Mucosa of rectum (tissue), 2 donors: ENCODE measurements at regions not wholly inside any gene's neighbourhood (a gene's known extent, or its start where the extent isn't known, plus 50 kb on each side); places are given as distances from the start of the nearest gene placed in this dataset.

Experiments used
- H3K27ac ChIP-seq, 2 donors: one replicate each; pipeline ENCODE4 v1.7.0; 2013; ENCODE audit warnings: inconsistent platforms in 2 of 2, low read depth in 2 of 2, low read length in 2 of 2
- H3K27me3 ChIP-seq, 2 donors: one replicate each; pipeline ENCODE4 v1.7.0; 2013; ENCODE audit warnings: low read length in 2 of 2; ENCODE audit not compliant: control insufficient read depth in 2 of 2, insufficient read depth in 2 of 2
- H3K36me3 ChIP-seq, 2 donors: one replicate each; pipeline ENCODE4 v1.7.0; 2013; ENCODE audit warnings: low read length in 2 of 2; ENCODE audit not compliant: control insufficient read depth in 2 of 2, insufficient read depth in 2 of 2
- H3K4me1 ChIP-seq, 2 donors: one replicate each; pipeline ENCODE4 v1.7.0; 2013; ENCODE audit warnings: low read length in 2 of 2, mild to moderate bottlenecking in 1 of 2; ENCODE audit not compliant: control insufficient read depth in 2 of 2, insufficient read depth in 2 of 2
- H3K4me3 ChIP-seq, 2 donors: one replicate each; pipeline ENCODE4 v1.7.0; 2013; ENCODE audit warnings: low read length in 2 of 2
- H3K9ac ChIP-seq, 2 donors: one replicate each; pipeline ENCODE4 v1.7.0; 2013; ENCODE audit warnings: low read length in 2 of 2, low read depth in 1 of 2, mild to moderate bottlenecking in 1 of 2
- H3K9me3 ChIP-seq, 2 donors: one replicate each; pipeline ENCODE4 v1.7.0; 2013; ENCODE audit warnings: low read length in 2 of 2; ENCODE audit not compliant: control insufficient read depth in 2 of 2
- donor health status: healthy.
- donor health status: Normal muscosa, but diverticular disease.

- no peak overlapping the region for H3K4me3 ChIP-seq
- H3K9ac ChIP-seq: no peak overlapping the region
- H3K4me1 ChIP-seq: no peaks in the 10 kb centered on the region
- H3K27me3 ChIP-seq: no peaks in the 10 kb centered on the region
- H3K27ac ChIP-seq: no peak overlapping the region
- H3K36me3 ChIP-seq: no peaks in the 10 kb centered on the region
- no peaks in the 10 kb centered on the region for H3K9me3 ChIP-seq
These were observed 388.0 kb upstream of the CA10 start for GRCh38 chr17:52546493-52546892.

- Histone ChIP-seq H3K4me1 (no peaks in the 10 kb centered on the region), H3K4me3 (no peak overlapping the region), H3K27ac (no peak overlapping the region), H3K9me3 (no peaks in the 10 kb centered on the region), H3K9ac (no peak overlapping the region), H3K27me3 (no peaks in the 10 kb centered on the region), H3K36me3 (no peaks in the 10 kb centered on the region)
These were observed 378.9 kb upstream of the CA10 start for GRCh38 chr17:52537421-52537820.

DNA sequence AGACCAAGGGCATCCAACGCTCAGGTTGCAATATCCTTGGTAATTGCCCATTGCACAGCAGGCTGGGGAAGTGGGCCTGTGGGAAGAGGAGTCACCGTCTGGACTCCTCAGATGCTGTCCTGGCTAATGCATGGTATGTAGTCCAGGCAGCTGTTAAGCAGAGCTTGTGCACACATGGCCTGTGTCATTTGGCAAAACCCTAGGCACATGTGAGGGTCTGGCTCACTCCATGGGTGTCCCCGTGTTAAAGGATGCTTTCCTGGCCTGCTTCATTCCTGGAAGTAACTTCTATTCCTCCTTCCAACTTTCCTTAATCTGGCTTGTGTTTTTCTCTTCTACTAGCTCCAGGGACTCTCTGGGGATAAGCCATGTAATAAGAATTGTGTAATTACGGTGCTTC lies 378.0 kb upstream of the CA10 start:
- H3K4me1 ChIP-seq: no peaks in the 10 kb centered on the region
- H3K4me3 ChIP-seq: no peak overlapping the region
- H3K36me3 ChIP-seq: no peaks in the 10 kb centered on the region
- H3K27me3 ChIP-seq: no peaks in the 10 kb centered on the region
- H3K27ac ChIP-seq: no peak overlapping the region
- no peak overlapping the region for H3K9ac ChIP-seq
- H3K9me3 ChIP-seq: no peaks in the 10 kb centered on the region

DNA sequence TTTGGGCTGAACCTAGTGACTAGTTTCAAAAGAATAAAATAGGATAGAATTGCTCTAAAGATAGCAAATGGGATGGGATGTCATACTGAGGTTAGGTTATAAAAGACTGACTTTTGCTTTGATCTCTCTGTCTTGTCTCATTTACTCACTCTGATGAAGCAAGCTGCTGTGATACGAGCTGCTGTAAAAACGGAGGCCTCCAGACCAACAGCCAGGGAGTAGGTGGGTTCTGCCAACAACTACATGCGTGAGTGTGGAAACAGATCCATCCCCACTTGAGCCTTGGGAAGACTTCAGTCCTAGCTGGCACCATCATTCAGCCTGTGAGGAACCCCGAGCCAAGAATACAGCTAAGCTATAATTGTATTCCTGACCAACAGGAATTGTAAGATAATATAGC lies 373.9 kb upstream of the CA10 start:
- Histone ChIP-seq H3K9me3 (no peaks in the 10 kb centered on the region), H3K9ac (no peak overlapping the region), H3K27ac (no peak overlapping the region), H3K36me3 (no peaks in the 10 kb centered on the region), H3K27me3 (no peaks in the 10 kb centered on the region), H3K4me1 (no peaks in the 10 kb centered on the region), H3K4me3 (no peak overlapping the region)

DNA sequence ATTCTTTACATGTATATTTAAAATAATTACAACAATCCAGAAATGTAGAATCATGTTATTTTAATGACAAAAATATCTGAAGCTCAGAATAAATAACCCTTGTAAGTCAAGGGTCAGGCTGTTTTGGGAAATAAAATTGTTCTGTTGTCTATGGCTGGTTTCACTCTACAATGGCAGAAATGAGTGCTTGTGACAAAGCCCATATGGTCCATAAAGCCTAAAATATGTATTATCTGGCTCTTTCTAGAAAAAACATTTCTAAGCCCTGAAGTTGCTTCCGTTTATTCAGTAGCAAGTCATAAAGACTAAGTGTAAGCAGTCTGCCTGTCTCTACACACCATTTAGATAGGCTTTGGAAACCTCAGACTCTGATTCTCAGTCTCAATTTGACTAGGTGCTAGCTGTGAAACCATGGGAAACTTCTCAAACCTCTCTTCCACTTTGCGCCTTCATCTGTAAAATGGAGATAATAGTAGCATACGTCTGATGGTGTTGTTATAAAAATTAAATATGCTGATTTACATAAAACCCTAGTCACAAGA lies 365.7 kb upstream of the CA10 start:
- H3K4me3 ChIP-seq: no peak overlapping the region
- H3K9ac ChIP-seq: no peak overlapping the region
- no peaks in the 10 kb centered on the region for H3K27me3 ChIP-seq
- H3K4me1 ChIP-seq: no peaks in the 10 kb centered on the region
- no peaks in the 10 kb centered on the region for H3K36me3 ChIP-seq
- H3K9me3 ChIP-seq: no peaks in the 10 kb centered on the region
- no peak overlapping the region for H3K27ac ChIP-seq

DNA sequence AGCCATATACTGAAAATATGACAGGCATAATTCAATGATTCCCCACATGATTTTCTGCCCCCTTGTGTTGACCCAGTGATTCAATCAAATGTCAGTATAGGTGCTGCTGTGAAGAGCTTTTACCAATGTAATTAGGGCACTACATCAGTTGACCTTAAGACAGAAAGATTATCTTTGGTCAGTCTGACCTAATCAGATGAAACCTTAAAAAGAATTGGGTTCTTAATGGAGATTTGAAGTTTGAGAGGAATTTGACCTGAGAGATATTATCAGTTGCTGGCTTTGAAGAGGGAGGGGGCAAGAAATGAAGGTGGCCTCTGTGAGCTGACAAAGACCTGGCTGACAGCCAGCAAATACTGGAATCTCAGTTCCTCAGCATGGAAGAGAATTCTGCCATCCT lies 358.7 kb upstream of the CA10 start:
- no peaks in the 10 kb centered on the region for H3K9me3 ChIP-seq
- H3K27me3 ChIP-seq: no peaks in the 10 kb centered on the region
- H3K36me3 ChIP-seq: no peaks in the 10 kb centered on the region
- no peak overlapping the region for H3K9ac ChIP-seq
- no peak overlapping the region for H3K4me3 ChIP-seq
- H3K4me1 ChIP-seq: no peaks in the 10 kb centered on the region
- no peak overlapping the region for H3K27ac ChIP-seq

- no peak overlapping the region for H3K27ac ChIP-seq
- H3K4me3 ChIP-seq: no peak overlapping the region
- no peak overlapping the region for H3K9ac ChIP-seq
- no peaks in the 10 kb centered on the region for H3K4me1 ChIP-seq
- H3K9me3 ChIP-seq: no peaks in the 10 kb centered on the region
- H3K27me3 ChIP-seq: no peaks in the 10 kb centered on the region
- H3K36me3 ChIP-seq: no peaks in the 10 kb centered on the region
These were observed 357.4 kb upstream of the CA10 start for GRCh38 chr17:52515927-52516326.

GRCh38 chr17:52505601-52506000 lies 347.1 kb upstream of the CA10 start:
- H3K4me3 ChIP-seq: no peak overlapping the region
- H3K4me1 ChIP-seq: no peaks in the 10 kb centered on the region
- no peak overlapping the region for H3K9ac ChIP-seq
- no peaks in the 10 kb centered on the region for H3K36me3 ChIP-seq
- H3K9me3 ChIP-seq: no peaks in the 10 kb centered on the region
- no peaks in the 10 kb centered on the region for H3K27me3 ChIP-seq
- H3K27ac ChIP-seq: no peak overlapping the region

- Histone ChIP-seq H3K4me1 (no peaks in the 10 kb centered on the region), H3K27me3 (no peaks in the 10 kb centered on the region), H3K9me3 (no peaks in the 10 kb centered on the region), H3K27ac (no peak overlapping the region), H3K9ac (no peak overlapping the region), H3K36me3 (no peaks in the 10 kb centered on the region), H3K4me3 (no peak overlapping the region)
These were observed 345.6 kb upstream of the CA10 start for GRCh38 chr17:52504081-52504480.

DNA sequence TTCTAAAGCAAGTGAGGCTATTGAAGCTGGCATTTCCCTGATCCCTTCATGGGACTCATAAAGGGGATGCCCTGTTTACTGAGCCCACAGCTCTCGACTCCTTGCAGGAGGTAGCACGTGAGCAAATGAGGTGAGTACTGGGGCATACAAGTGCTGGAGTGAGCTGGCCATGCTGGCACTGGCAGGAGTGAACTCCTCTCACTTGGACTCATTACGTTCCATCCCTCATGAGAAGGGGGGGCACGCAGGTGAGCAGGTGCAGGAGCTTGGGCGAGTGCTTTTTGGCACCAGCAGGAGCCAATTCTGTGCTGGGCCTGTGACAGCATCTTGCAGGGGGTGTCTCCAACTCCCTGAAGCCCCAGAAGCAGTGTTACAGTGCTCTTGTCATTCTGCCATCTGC lies 337.1 kb upstream of the CA10 start:
- Histone ChIP-seq H3K4me3 (no peak overlapping the region), H3K36me3 (no peaks in the 10 kb centered on the region), H3K27ac (no peak overlapping the region), H3K9me3 (no peaks in the 10 kb centered on the region), H3K9ac (no peak overlapping the region), H3K4me1 (no peaks in the 10 kb centered on the region), H3K27me3 (no peaks in the 10 kb centered on the region)

GRCh38 chr17:52482271-52482670 lies 323.8 kb upstream of the CA10 start:
- H3K9ac ChIP-seq: no peak overlapping the region
- peaks cover 0 to 2% of the 10 kb centered on the region in 2 donors for H3K4me1 ChIP-seq
- H3K36me3 ChIP-seq: no peaks in the 10 kb centered on the region
- H3K4me3 ChIP-seq: no peak overlapping the region
- no peaks in the 10 kb centered on the region for H3K27me3 ChIP-seq
- H3K9me3 ChIP-seq: no peaks in the 10 kb centered on the region
- no peak overlapping the region for H3K27ac ChIP-seq
